Subcutaneous abdominal adipose tissue (tissue), 5 donors: ENCODE measurements at regions not wholly inside any gene's neighbourhood (a gene's known extent, or its start where the extent isn't known, plus 50 kb on each side); places are given as distances from the start of the nearest gene placed in this dataset.

ENCODE experiments used
- H3K27ac ChIP-seq: one replicate; pipeline ENCODE4 v1.7.0; 2013; ENCODE audit warnings: low read depth, mild to moderate bottlenecking, inconsistent platforms, low read length, moderate library complexity
- H3K27me3 ChIP-seq, 5 donors: one replicate each; pipeline ENCODE4 v1.7.0; 2013; ENCODE audit warnings: low read length in 5 of 5, inconsistent platforms in 1 of 5; ENCODE audit not compliant: control insufficient read depth in 5 of 5, insufficient read depth in 4 of 5
- H3K36me3 ChIP-seq, 5 donors: one replicate each; pipeline ENCODE4 v1.7.0; 2013; ENCODE audit warnings: low read length in 5 of 5; ENCODE audit not compliant: control insufficient read depth in 5 of 5, insufficient read depth in 5 of 5
- H3K4me1 ChIP-seq, 5 donors: one replicate each; pipeline ENCODE4 v1.7.0; 2013; ENCODE audit warnings: low read length in 5 of 5, mild to moderate bottlenecking in 3 of 5, moderate library complexity in 1 of 5; ENCODE audit not compliant: control insufficient read depth in 5 of 5, insufficient read depth in 5 of 5
- H3K4me3 ChIP-seq, 5 donors: one replicate each; pipeline ENCODE4 v1.7.0; 2013; ENCODE audit warnings: low read length in 5 of 5, low read depth in 1 of 5
- H3K9ac ChIP-seq, 5 donors: one replicate each; pipeline ENCODE4 v1.7.0; 2013; ENCODE audit warnings: low read length in 5 of 5, mild to moderate bottlenecking in 4 of 5, moderate library complexity in 3 of 5
- H3K9me3 ChIP-seq, 5 donors: one replicate each; pipeline ENCODE4 v1.7.0; 2013; ENCODE audit warnings: low read length in 5 of 5; ENCODE audit not compliant: control insufficient read depth in 5 of 5
- donor health status: healthy.
- donor health status: healthy.
- donor health status: healthy.
- donor health status: healthy.
- donor health status: healthy.

DNA sequence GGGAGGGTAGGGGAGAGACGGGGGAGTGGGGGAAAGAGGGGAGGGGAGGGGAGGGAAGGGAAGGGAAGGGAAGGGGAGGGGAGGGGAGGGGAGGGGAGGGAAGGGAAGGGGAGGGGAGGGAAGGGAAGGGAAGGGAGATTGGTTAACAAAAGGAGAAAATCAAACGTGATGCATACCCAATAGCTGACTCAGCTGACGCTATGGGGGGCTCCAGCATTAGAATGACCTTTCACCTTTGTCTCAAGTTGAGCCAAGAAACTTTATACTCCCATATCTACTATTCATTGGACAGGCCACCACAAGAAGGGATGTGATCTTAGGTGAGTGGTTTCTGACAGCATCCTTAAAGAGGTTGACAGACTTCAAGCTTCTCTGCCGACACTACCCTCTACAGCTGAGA lies 432.8 kb upstream of the CDH5 start:
- H3K27ac ChIP-seq, result no peak overlapping the region
- H3K9me3 ChIP-seq, result no peaks in the 10 kb centered on the region
- H3K4me3 ChIP-seq, result no peak overlapping the region
- no peak overlapping the region for H3K9ac ChIP-seq
- H3K27me3 ChIP-seq, result no peaks in the 10 kb centered on the region
- H3K4me1 ChIP-seq, result no peaks in the 10 kb centered on the region
- H3K36me3 ChIP-seq, result no peaks in the 10 kb centered on the region

DNA sequence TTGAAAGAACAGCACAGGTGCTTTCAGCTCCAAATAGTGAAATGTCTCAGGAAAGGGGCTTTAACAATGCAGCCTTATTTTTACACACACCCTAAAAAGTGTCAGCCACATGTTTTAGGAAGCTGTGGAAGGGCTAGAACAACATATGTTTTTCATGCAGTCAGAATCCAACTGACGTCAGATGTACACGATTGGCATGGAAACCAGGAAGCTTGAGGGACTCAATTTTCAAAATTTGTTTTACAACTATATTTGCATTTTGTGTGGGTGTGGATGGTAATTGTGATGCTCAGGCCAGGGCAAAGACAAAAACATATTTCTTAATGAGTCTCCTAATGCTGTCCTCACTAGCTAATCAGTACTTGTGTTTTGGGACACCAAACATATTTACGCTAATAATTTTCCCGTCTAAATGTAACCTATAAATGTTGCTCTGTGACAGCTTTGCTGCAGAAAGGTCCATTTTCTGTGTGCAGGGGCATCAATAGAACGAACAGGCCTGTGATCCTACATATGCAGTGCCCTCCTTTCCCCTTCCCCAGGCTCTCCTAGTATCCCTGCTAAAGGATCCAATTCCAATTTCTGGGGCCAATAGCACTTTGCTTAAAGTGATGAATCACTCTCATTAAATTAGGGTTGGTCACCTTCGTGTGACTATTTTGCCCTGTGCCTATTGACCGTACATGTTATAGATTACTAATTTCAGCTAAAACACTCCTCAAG lies 434.0 kb upstream of the CDH5 start:
- Histone ChIP-seq H3K9me3 (no peaks in the 10 kb centered on the region), H3K9ac (no peak overlapping the region), H3K4me3 (no peak overlapping the region), H3K4me1 (no peaks in the 10 kb centered on the region), H3K36me3 (no peaks in the 10 kb centered on the region), H3K27ac (no peak overlapping the region), H3K27me3 (no peaks in the 10 kb centered on the region)

DNA sequence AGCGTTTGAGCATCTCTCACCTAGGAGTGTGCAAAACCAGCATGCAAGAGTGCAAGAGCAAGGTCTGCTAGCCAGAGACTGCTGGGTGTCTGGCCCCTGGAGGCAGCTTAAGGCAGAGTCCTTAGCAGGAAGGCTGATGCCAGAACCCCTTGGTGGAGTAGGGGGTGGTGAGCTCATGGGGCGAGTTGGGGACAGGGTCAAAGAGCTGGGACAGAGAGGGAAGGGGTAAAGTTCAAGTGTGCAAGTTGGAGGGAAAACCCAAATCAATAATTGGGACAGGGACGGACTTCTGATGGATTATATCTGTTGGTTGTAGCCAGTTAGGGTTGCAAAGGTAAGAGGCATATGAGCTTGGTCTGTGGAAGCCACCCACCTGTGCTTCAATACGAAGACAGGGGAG lies 443.6 kb upstream of the CDH5 start:
- Histone ChIP-seq H3K9me3 (peaks cover 0 to 3% (median 0%) of the 10 kb centered on the region in 5 donors), H3K27ac (no peak overlapping the region), H3K4me1 (no peaks in the 10 kb centered on the region), H3K4me3 (no peak overlapping the region), H3K9ac (no peak overlapping the region), H3K36me3 (no peaks in the 10 kb centered on the region), H3K27me3 (peaks cover 0 to 6% (median 0%) of the 10 kb centered on the region in 5 donors)

DNA sequence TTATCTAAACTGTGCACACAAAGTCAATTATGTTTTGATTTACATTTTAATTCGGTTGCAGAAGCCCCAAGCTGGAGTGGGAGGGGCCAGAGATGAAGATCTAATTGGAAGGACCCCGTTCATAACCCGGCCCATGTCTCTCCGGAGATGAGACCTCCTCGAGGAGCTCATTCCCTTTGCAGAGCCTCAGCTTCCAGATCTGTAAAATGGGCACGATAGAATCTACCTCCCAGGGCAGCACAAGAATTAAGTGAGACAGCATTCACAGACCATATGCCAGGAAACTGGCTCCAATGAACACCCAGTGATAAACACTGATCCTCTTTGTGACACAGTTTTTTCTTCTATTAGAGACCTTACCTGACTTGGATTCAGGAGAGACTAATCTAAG lies 446.5 kb upstream of the CDH5 start:
- Histone ChIP-seq H3K36me3 (no peaks in the 10 kb centered on the region), H3K9ac (no peak overlapping the region), H3K27ac (no peak overlapping the region), H3K27me3 (peaks cover 0 to 9% (median 0%) of the 10 kb centered on the region in 5 donors), H3K4me1 (no peaks in the 10 kb centered on the region), H3K4me3 (no peak overlapping the region), H3K9me3 (peaks cover 0 to 3% (median 0%) of the 10 kb centered on the region in 5 donors)

DNA sequence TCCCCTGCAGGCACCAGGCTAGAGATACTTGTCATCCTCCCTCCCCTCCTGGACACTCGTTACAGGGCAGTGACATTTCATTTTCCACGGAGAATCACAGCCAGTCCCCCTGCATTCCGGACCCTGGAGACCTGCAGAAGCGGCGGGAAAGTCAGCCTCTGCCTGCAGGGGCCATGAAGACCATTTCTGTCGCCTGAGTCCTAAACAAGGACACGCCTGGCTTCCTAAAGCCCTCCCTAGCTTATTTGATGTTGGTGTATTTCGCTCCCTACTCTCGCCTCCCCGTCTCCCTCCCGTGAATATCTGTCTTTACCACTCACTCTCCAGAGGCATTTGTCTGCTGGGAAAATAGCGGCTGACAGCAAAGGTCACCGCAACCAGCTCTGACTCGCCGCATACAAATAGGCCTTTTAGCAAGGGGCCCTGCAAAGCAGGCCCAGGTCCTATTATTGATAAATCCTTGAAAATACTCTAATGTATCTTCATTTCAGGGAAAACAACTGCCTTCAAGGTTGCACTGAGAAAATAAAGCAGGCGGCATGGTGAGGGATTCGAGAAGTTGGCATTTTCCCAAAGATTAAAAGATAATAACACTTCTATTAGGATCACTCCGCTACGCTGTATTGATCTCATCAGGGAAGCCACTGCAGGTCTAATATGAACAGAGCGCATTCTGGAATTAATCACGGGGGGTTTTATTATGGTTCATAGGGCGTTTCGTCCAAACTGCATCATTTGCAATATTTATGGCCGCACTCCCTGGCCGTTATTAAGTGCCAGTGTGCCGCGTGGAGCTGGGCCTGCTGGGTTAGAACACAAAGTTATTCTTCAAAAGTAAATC lies 447.1 kb upstream of the CDH5 start:
- H3K4me3 ChIP-seq, result no peak overlapping the region
- H3K9ac ChIP-seq, result no peak overlapping the region
- peaks cover 0 to 9% (median 0%) of the 10 kb centered on the region in 5 donors for H3K27me3 ChIP-seq
- H3K9me3 ChIP-seq, result peaks cover 0 to 3% (median 0%) of the 10 kb centered on the region in 5 donors
- H3K36me3 ChIP-seq, result no peaks in the 10 kb centered on the region
- no peak overlapping the region for H3K27ac ChIP-seq
- no peaks in the 10 kb centered on the region for H3K4me1 ChIP-seq

DNA sequence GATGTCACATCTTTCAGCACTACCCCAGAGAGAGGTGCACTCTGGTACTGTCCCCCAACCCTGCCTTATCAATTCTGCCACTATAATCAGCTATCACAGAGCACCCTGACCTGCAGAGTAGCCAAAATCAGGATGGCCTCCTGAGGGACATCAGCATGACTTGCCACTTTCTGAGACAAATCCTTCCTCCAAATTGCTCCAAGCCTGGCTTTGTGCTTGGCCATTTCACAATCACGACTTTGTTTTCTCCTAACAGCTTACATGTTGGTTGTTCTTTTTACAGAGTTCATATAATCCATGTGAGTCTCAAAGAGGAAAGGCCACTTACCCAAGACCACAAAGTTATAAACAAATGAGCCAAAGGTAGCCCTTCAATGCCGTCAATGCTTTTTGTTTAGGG lies 449.0 kb upstream of the CDH5 start:
- Histone ChIP-seq H3K4me3 (no peak overlapping the region), H3K27me3 (peaks cover 0 to 9% (median 0%) of the 10 kb centered on the region in 5 donors), H3K9ac (no peak overlapping the region), H3K4me1 (no peaks in the 10 kb centered on the region), H3K27ac (no peak overlapping the region), H3K36me3 (no peaks in the 10 kb centered on the region), H3K9me3 (peaks cover 0 to 3% (median 0%) of the 10 kb centered on the region in 5 donors)

DNA sequence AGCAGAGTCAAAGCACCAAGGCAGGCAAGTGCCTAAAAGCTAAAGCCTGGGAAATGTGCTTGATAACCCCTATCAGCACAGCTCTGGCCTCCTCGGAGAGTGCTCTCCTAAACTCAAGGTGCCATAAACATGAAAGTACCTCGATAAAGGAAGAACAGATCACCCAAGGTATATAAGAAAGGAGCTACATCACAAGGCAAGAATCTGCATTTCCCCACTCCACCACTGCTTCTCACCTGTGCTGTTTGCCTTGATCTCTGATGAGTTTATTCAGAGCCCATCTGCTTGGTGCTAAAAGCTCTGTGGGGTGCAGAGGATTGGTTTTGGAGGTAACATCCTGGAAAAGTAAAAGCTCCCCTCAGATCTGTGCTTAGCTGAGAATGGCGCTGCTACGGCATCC lies 449.5 kb upstream of the CDH5 start:
- no peak overlapping the region for H3K4me3 ChIP-seq
- H3K9me3 ChIP-seq, result peaks cover 0 to 3% (median 0%) of the 10 kb centered on the region in 5 donors

DNA sequence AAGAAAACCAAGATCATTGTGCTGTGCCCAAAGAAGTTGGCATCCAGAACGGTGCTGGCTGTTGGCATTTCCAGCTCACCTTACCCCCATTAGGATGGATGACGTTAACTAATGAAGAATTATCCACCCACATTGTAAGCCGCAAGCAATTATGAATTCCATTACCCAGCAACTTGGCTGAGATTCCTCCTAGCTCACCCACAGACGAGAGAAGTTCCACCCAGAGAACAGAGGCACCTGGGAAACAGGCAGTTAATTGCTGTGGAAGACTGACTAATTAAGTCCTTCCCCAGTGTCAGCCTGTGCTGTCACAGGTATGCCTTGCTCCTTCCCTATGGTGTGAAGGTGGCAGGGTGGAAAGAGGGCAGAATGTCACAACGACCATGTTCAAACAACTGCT lies 456.2 kb upstream of the CDH5 start:
- no peak overlapping the region for H3K27ac ChIP-seq
- H3K27me3 ChIP-seq, result peaks cover 0 to 3% (median 0%) of the 10 kb centered on the region in 5 donors
- H3K9me3 ChIP-seq, result peaks cover 0 to 3% (median 0%) of the 10 kb centered on the region in 5 donors
- H3K9ac ChIP-seq, result no peak overlapping the region
- no peak overlapping the region for H3K4me3 ChIP-seq
- H3K4me1 ChIP-seq, result no peaks in the 10 kb centered on the region
- H3K36me3 ChIP-seq, result no peaks in the 10 kb centered on the region

More for the DNA sequence above, 449.5 kb upstream of the CDH5 start:
- Histone ChIP-seq H3K9ac (no peak overlapping the region), H3K4me1 (no peaks in the 10 kb centered on the region), H3K27ac (no peak overlapping the region), H3K27me3 (peaks cover 0 to 9% (median 0%) of the 10 kb centered on the region in 5 donors), H3K36me3 (no peaks in the 10 kb centered on the region)

DNA sequence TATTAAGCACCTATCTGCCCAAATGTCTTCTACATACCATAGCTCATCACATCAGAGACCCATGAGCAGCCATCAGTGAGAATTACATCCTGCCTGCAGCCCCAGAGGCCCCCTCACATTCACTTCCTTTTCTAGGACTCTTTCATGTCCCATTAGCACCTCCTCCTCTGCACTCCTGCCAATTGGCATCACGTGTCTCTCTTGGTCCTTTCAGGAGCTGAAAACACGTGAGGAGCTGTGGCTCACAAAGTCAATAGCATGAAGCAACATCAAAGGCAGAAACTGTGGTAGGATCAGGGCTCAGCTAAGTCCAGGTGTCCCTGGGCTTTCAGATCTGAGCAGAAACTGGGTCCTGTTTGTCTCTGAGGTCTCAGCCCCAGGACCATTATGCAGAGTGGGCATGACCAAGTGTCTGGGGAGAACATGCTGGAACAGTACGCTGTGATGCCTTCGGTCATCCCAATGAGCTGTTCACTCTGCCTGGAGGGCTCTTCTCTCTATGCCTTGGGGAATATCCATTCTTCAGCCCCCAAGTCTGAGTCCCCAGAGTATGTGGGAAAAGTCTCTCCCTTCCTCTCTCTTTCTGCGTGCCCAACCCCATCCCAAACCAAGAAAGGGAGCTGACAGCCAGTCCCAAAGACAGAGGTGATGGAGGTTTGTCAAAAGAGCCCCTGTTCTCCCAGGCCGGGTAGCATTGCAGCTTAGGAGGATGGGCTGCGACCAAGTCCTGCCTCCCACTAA lies 457.0 kb upstream of the CDH5 start:
- no peak overlapping the region for H3K27ac ChIP-seq
- H3K4me3 ChIP-seq, result no peak overlapping the region
- no peaks in the 10 kb centered on the region for H3K4me1 ChIP-seq
- peaks cover 0 to 3% (median 0%) of the 10 kb centered on the region in 5 donors for H3K9me3 ChIP-seq
- no peak overlapping the region for H3K9ac ChIP-seq
- peaks cover 0 to 3% (median 0%) of the 10 kb centered on the region in 5 donors for H3K27me3 ChIP-seq
- no peaks in the 10 kb centered on the region for H3K36me3 ChIP-seq
